Vagina (tissue), 2 donors: ENCODE measurements at regions not wholly inside any gene's neighbourhood (a gene's known extent, or its start where the extent isn't known, plus 50 kb on each side); places are given as distances from the start of the nearest gene placed in this dataset.

Experiments used
- POLR2A ChIP-seq, 2 donors: fragments of 450-650 bp; IDR thresholded peaks; one replicate each; pipeline ENCODE4 v1.6.1; 2017; ENCODE audit warnings: antibody characterized with exemption in 2 of 2, mild to moderate bottlenecking in 2 of 2, moderate library complexity in 2 of 2
- POLR2AphosphoS5 ChIP-seq, 2 donors: sonication (generic); formaldehyde crosslinking; IDR thresholded peaks; one replicate each; pipeline ENCODE4 v1.9.0; 2017; ENCODE audit warnings: antibody characterized with exemption in 2 of 2, mild to moderate bottlenecking in 2 of 2, low read depth in 1 of 2; ENCODE audit not compliant: insufficient read depth in 1 of 2
- TF ChIP-seq, protein P1 (sequence below), 3 experiments: fragments of 450-650 bp in 2 of 3; fragments of 200-600 bp in 1 of 3; sonication (generic) in 1 of 3; IDR thresholded peaks; one replicate each; pipeline ENCODE4 v1.5.1; 2017 to 2019; ENCODE audit warnings: antibody characterized with exemption in 3 of 3, mild to moderate bottlenecking in 2 of 3, moderate library complexity in 2 of 3

DNA sequence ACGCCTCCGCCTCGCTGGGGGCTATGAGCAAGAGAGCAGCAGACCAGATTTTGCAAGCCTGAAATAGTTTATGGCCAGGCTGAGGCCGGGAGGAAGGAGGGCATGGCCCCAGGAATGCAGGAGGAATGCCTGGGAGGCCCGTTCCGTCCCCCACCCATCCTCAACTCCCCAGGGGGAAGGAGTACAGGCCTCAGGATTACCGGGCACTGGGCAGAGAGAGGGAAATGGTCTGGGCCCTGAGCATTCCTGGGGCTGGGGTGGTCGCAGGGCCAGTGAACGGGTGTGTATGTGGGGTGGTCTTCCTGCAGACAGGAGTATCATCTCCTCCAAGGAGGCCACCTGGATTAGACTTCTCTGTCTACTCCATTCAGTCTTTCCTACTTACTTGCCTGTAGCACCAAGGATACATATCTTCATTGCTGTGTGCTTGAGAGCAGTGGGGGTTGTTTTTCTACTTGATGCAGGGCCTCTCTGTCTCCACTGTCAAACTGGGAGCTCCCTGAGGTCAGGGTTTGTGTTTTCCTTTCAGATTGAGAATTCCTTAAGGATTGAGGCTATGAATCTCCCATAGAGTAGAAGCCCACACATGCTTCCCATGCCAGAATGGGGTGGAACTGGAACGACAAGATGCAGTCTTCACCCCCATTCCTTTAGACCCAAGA is 81.3 kb downstream of the VEGFA start:
- TF ChIP-seq, protein P1, sequence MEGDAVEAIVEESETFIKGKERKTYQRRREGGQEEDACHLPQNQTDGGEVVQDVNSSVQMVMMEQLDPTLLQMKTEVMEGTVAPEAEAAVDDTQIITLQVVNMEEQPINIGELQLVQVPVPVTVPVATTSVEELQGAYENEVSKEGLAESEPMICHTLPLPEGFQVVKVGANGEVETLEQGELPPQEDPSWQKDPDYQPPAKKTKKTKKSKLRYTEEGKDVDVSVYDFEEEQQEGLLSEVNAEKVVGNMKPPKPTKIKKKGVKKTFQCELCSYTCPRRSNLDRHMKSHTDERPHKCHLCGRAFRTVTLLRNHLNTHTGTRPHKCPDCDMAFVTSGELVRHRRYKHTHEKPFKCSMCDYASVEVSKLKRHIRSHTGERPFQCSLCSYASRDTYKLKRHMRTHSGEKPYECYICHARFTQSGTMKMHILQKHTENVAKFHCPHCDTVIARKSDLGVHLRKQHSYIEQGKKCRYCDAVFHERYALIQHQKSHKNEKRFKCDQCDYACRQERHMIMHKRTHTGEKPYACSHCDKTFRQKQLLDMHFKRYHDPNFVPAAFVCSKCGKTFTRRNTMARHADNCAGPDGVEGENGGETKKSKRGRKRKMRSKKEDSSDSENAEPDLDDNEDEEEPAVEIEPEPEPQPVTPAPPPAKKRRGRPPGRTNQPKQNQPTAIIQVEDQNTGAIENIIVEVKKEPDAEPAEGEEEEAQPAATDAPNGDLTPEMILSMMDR (IDR thresholded peaks at IDR 0.05), result no peak
- TF ChIP-seq POLR2AphosphoS5 (IDR thresholded peaks at IDR 0.05; ENCODE audit: insufficient read depth in 1 of 2, low read depth in 1 of 2), result peak in 1 of 2 donors; percentile 61
- no peak for TF ChIP-seq POLR2A (IDR thresholded peaks at IDR 0.05)
